Subcutaneous abdominal adipose tissue (tissue), 5 donors: ENCODE measurements at regions not wholly inside any gene's neighbourhood (a gene's known extent, or its start where the extent isn't known, plus 50 kb on each side); places are given as distances from the start of the nearest gene placed in this dataset.
"Not testable (repeated sequence)": the region's sequence is repeated elsewhere in the genome, so short reads cannot be mapped to it uniquely, and the experiment has no call there.

Experiments used
- H3K27ac ChIP-seq: one replicate; pipeline ENCODE4 v1.7.0; 2013; ENCODE audit warnings: low read depth, mild to moderate bottlenecking, inconsistent platforms, low read length, moderate library complexity
- H3K27me3 ChIP-seq, 5 donors: one replicate each; pipeline ENCODE4 v1.7.0; 2013; ENCODE audit warnings: low read length in 5 of 5, inconsistent platforms in 1 of 5; ENCODE audit not compliant: control insufficient read depth in 5 of 5, insufficient read depth in 4 of 5
- H3K36me3 ChIP-seq, 5 donors: one replicate each; pipeline ENCODE4 v1.7.0; 2013; ENCODE audit warnings: low read length in 5 of 5; ENCODE audit not compliant: control insufficient read depth in 5 of 5, insufficient read depth in 5 of 5
- H3K4me1 ChIP-seq, 5 donors: one replicate each; pipeline ENCODE4 v1.7.0; 2013; ENCODE audit warnings: low read length in 5 of 5, mild to moderate bottlenecking in 3 of 5, moderate library complexity in 1 of 5; ENCODE audit not compliant: control insufficient read depth in 5 of 5, insufficient read depth in 5 of 5
- H3K4me3 ChIP-seq, 5 donors: one replicate each; pipeline ENCODE4 v1.7.0; 2013; ENCODE audit warnings: low read length in 5 of 5, low read depth in 1 of 5
- H3K9ac ChIP-seq, 5 donors: one replicate each; pipeline ENCODE4 v1.7.0; 2013; ENCODE audit warnings: low read length in 5 of 5, mild to moderate bottlenecking in 4 of 5, moderate library complexity in 3 of 5
- H3K9me3 ChIP-seq, 5 donors: one replicate each; pipeline ENCODE4 v1.7.0; 2013; ENCODE audit warnings: low read length in 5 of 5; ENCODE audit not compliant: control insufficient read depth in 5 of 5
- donor health status: healthy.
- donor health status: healthy.
- donor health status: healthy.
- donor health status: healthy.
- donor health status: healthy.

DNA sequence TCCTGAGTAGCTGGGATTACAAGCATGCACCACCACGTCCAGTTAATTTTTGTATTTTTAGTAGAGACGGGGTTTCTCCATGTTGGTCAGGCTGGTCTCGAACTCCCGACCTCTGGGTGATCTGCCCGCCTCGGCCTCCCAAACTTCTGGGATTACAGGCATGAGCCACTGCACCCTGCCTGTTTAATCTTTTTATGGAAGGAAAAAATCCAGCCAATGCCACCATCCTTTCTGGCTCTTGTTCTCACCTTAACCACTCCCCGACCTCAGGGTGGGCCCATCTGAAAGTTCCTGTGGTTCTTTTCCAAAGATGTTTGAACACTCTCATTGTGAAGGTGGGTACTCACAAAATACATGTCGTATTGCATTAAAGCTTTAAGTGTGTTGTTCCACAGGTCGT is 336.2 kb downstream of the TCERG1L start:
- not testable (repeated sequence) for H3K9ac ChIP-seq, H3K4me3 ChIP-seq, H3K4me1 ChIP-seq, H3K36me3 ChIP-seq, H3K27ac ChIP-seq
- Histone ChIP-seq H3K27me3 (peaks cover 0 to 13% (median 3%) of the 10 kb centered on the region in 5 donors), H3K9me3 (peaks cover 0 to 11% (median 0%) of the 10 kb centered on the region in 5 donors)

DNA sequence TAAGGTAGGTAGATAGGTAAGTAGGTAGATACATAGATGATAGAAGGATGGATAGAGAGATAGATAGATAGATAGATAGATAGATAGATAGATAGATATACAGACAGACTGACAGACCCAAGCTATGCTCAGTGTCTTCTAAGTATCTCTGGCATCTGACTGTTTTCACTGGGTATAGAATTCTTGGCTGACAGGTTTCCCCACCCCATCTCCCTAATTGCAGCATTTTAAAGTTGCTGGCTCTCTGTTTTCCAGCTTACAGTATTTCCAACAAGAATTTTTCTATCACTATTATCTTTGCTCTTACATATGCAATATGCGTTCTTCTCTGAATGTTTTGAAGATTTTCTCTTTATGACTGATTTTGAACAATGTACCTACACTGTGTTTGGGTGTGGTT is 328.7 kb downstream of the TCERG1L start:
- H3K4me1 ChIP-seq = no peaks in the 10 kb centered on the region
- H3K27me3 ChIP-seq = peaks cover 0 to 4% (median 0%) of the 10 kb centered on the region in 5 donors
- H3K9ac ChIP-seq = no peak overlapping the region
- no peaks in the 10 kb centered on the region for H3K36me3 ChIP-seq
- no peak overlapping the region for H3K27ac ChIP-seq
- peaks cover 0 to 6% (median 0%) of the 10 kb centered on the region in 5 donors for H3K9me3 ChIP-seq
- no peak overlapping the region for H3K4me3 ChIP-seq

GRCh38 chr10:130983749-130984148 is 327.8 kb downstream of the TCERG1L start:
- no peak overlapping the region for H3K9ac ChIP-seq
- H3K4me1 ChIP-seq = no peaks in the 10 kb centered on the region
- H3K4me3 ChIP-seq = no peak overlapping the region
- no peaks in the 10 kb centered on the region for H3K36me3 ChIP-seq
- H3K27ac ChIP-seq = no peak overlapping the region
- H3K9me3 ChIP-seq = peaks cover 0 to 6% (median 0%) of the 10 kb centered on the region in 5 donors
- H3K27me3 ChIP-seq = peaks cover 0 to 4% (median 0%) of the 10 kb centered on the region in 5 donors

DNA sequence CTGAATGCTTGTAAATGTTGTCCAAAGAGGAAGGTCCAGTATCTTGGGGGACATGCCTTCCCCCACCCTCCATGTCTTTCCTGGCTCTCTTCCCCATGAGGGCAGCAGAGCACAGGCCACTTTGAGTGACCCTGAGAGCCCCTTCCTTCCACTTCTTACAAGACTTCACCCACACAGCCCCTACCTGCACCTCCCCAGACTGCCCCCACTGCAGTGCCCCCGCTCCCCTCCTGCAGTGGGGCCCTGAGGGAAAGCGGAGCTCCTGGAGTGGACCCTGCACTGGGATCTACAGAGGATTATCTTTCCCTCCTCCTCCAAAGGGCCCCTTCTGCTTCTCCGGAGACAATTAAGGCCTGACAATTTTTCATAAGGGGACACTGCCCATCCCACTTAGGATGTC is 326.8 kb downstream of the TCERG1L start:
- Histone ChIP-seq H3K4me3 (no peak overlapping the region), H3K4me1 (no peaks in the 10 kb centered on the region), H3K36me3 (no peaks in the 10 kb centered on the region), H3K27ac (no peak overlapping the region), H3K27me3 (peaks cover 0 to 5% (median 3%) of the 10 kb centered on the region in 5 donors), H3K9ac (no peak overlapping the region), H3K9me3 (peaks cover 0 to 6% (median 0%) of the 10 kb centered on the region in 5 donors)

DNA sequence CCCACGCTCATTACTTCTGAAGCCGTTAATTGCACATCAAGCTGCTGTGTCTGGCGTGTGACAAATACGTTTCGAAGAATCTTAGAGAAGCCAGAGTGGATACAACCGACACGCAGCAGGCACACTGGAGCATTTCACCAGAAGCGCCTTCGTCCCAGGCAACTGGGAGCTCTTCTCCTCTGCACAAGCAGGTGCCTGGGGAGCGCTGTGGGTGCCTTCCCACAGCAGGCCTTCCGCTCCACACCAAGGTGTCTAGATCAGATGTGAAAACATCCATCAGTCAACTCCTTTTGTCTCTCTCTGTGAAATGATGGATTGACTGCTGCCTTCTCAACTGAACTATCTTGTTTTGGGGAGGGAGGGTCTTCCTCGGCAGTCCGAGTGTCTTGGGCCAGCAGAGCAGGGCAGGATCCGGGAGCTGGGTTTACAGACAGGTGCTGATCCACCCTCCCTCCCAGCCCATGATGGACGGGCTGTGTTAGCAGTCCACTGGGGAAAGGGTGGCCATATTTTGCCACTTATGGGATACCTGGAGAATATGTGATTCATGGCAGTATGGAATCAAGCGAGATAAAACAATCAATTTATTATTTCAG is 326.3 kb downstream of the TCERG1L start:
- no peaks in the 10 kb centered on the region for H3K36me3 ChIP-seq
- H3K9me3 ChIP-seq = peaks cover 0 to 6% (median 0%) of the 10 kb centered on the region in 5 donors
- peaks cover 0 to 5% (median 3%) of the 10 kb centered on the region in 5 donors for H3K27me3 ChIP-seq
- H3K4me1 ChIP-seq = no peaks in the 10 kb centered on the region
- H3K9ac ChIP-seq = no peak overlapping the region
- no peak overlapping the region for H3K4me3 ChIP-seq
- H3K27ac ChIP-seq = no peak overlapping the region

DNA sequence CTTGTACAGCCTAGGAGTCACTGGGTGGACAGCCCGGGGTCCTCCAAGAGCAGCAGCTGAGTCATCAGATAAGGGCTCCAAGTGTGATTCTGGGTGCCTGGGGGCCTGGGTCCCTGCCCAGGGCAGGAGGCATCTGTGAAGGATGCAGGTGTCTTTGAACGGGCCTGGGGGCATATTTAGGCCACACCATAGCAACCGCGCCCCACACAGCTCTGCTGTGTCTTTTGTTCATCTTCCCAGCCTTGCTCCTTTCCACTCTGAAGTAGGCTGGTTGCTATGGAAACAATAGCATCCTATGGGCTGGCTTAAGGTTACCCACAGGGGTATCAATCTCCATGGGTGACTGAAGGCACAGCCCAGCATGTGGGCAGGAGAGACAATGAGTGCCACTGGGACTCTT is 324.7 kb downstream of the TCERG1L start:
- no peak overlapping the region for H3K4me3 ChIP-seq
- H3K27me3 ChIP-seq = peaks cover 0 to 6% (median 5%) of the 10 kb centered on the region in 5 donors
- no peaks in the 10 kb centered on the region for H3K4me1 ChIP-seq
- H3K36me3 ChIP-seq = no peaks in the 10 kb centered on the region
- peaks cover 0 to 6% (median 0%) of the 10 kb centered on the region in 5 donors for H3K9me3 ChIP-seq
- no peak overlapping the region for H3K27ac ChIP-seq
- H3K9ac ChIP-seq = no peak overlapping the region

DNA sequence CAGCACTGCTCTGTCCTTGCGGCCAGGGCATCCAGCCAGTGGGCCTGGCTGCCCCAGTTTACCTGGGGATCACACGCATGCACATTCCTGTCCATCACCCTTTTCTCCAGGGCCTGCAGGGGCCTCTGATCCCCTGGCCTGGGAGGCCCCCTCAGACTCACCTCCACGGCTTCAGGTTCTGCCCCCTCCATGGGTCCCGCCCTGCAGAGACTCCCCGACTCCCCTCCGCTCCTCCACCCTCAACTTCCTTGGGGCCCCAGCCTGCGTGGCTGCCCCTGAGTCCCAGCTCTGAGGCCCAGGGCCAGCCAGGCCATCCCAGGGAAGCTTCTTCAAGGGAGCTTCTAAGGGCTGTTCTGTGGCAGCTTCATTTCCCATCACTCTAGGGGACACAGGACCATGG is 324.1 kb downstream of the TCERG1L start:
- H3K9me3 ChIP-seq = peaks cover 0 to 6% (median 0%) of the 10 kb centered on the region in 5 donors
- peaks cover 0 to 7% (median 5%) of the 10 kb centered on the region in 5 donors for H3K27me3 ChIP-seq
- no peaks in the 10 kb centered on the region for H3K4me1 ChIP-seq
- H3K9ac ChIP-seq = no peak overlapping the region
- H3K4me3 ChIP-seq = no peak overlapping the region
- H3K27ac ChIP-seq = no peak overlapping the region
- H3K36me3 ChIP-seq = no peaks in the 10 kb centered on the region

- Histone ChIP-seq H3K9ac (no peak overlapping the region), H3K27me3 (peaks cover 0 to 9% (median 5%) of the 10 kb centered on the region in 5 donors), H3K27ac (no peak overlapping the region), H3K4me1 (no peaks in the 10 kb centered on the region), H3K9me3 (no peaks in the 10 kb centered on the region), H3K36me3 (no peaks in the 10 kb centered on the region), H3K4me3 (no peak overlapping the region)
Observed at GRCh38 chr10:130989670-130990232, 321.8 kb downstream of the TCERG1L start.

- Histone ChIP-seq H3K9ac (no peak overlapping the region), H3K9me3 (no peaks in the 10 kb centered on the region), H3K36me3 (no peaks in the 10 kb centered on the region), H3K27me3 (peaks cover 0 to 9% (median 5%) of the 10 kb centered on the region in 5 donors), H3K4me1 (no peaks in the 10 kb centered on the region), H3K4me3 (no peak overlapping the region), H3K27ac (no peak overlapping the region)
Observed at GRCh38 chr10:130990486-130990885, 321.0 kb downstream of the TCERG1L start.

DNA sequence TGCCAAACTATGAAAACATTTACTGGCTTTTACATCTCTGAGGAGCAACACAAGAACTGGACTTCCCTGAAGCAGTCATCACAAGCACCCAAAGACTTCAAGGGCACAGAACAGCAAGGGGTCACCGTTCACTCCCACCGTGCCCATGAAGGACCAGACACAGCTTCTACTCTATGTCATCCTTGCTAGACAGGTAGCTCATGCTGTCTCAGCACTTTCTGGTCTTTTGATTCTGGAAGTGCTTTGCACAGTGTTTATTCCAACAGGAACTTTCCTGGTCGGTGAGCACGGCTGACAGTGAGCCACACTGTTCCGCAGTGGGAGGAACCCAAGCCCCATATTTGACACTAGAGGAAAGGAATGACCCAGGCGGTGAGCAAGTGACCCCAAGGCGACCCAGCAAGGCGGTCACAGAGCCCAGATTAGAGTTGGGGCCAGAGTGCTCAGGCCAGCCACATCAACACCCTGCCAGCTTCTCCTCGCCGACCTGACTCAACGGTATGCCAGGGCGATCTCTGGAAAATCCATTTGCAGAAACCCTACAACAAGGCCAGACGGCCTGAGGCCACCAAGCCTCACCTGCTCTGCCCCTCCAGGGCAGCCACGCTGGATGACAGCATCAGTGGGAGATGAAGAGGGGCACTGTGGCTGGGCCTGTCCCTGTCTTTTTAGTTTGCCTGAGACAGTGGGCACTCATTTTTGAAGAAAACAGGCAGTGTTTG is 318.6 kb downstream of the TCERG1L start:
- no peak overlapping the region for H3K4me3 ChIP-seq
- peaks cover 0 to 3% (median 0%) of the 10 kb centered on the region in 5 donors for H3K9me3 ChIP-seq
- H3K4me1 ChIP-seq = no peaks in the 10 kb centered on the region
- no peaks in the 10 kb centered on the region for H3K36me3 ChIP-seq
- H3K27ac ChIP-seq = no peak overlapping the region
- H3K27me3 ChIP-seq = peaks cover 0 to 20% (median 8%) of the 10 kb centered on the region in 5 donors
- no peak overlapping the region for H3K9ac ChIP-seq
